T-helper 1 cell treated with Interleukin-12 subunit alpha and Interleukin-12 subunit beta and Interleukin-4 antibody, amounts not matched to agents 30 ng/mL and 1 ng/mL, for 36 hours (primary cell): ENCODE measurements at regions not wholly inside any gene's neighbourhood (a gene's known extent, or its start where the extent isn't known, plus 50 kb on each side); places are given as distances from the start of the nearest gene placed in this dataset.
"Not testable (repeated sequence)": the region's sequence is repeated elsewhere in the genome, so short reads cannot be mapped to it uniquely, and the experiment has no call there.

Source experiments
- intact Hi-C: fragments of 100-400 bp; cut with micrococcal nuclease; formaldehyde crosslinking; loops from one replicate; pipeline ENCODE4 v1.15.1; 2024

GRCh38 chr4:149870008-149870407 lies 54.4 kb upstream of the IQCM start:
- intact Hi-C loops: no loop called here

GRCh38 chr4:149881744-149882143 lies 66.1 kb upstream of the IQCM start:
- intact Hi-C loops: no loop called here

DNA sequence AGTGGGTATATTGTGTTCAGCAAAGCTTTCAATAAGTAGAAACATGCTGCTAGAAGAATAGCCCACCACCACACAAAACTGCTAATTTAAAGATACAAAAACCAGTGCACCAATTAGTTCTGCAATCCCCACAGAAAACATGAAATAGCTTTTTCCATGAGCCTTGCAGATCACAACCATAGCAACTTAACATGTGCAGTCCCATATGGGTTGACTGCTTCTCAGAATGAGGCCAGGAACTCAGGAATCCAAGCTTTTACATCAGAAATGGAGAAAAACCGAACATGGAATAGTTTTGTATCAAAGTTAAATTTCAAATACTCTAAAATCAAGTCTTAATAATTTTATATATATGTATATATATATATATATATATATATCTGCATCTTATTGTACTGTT lies 66.6 kb upstream of the IQCM start:
- intact Hi-C loops: no loop called here

- intact Hi-C loops: no loop called here
Observed at GRCh38 chr4:149884046-149884445, 68.4 kb upstream of the IQCM start.

- intact Hi-C loops: no loop called here
Observed at GRCh38 chr4:149884529-149885181, 69.0 kb upstream of the IQCM start.

GRCh38 chr4:149885896-149886295 lies 70.3 kb upstream of the IQCM start:
- intact Hi-C loops: no loop called here

GRCh38 chr4:149886786-149887490 lies 71.3 kb upstream of the IQCM start:
- intact Hi-C loops: no loop called here

GRCh38 chr4:149889991-149890390 lies 74.3 kb upstream of the IQCM start:
- intact Hi-C loops: no loop called here

DNA sequence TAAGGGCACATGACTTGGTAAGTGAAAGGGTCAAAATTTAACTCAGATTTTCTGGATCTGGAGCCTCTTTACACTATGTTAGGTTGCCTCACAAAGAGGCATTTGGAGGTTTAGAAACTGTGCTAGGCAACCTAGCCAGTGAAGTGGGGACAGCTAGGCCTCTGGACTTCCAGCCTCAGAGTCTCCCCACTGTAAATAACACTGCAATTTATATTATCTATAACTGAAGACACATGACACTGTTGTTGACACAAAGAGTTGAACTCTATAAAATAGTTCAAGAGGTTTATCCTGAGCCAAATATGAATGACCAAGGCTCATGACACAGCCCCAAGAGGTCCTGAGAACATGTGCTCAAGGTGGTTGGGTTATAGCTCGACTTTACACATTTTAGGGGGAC lies 74.9 kb upstream of the IQCM start:
- intact Hi-C loops: no loop called here

DNA sequence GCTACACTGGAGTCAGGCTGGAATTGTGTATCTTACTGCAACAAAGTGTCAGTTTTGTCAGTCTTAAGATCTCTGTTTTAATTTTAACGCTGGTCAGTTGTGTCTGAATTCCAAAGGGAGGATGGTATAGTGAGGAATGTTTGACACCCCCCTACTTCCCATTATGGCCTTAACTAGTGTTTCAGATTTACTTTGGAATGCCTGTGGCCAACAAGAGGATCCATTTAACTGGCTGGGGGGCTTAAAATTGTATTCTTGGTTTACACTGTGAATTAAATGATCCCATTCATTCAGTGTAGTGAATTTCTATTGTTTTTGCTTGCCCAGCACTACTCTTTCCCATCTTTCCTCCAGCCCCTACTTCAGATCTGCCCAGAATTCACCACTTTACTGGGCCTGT lies 75.8 kb upstream of the IQCM start:
- intact Hi-C loops: no loop called here

DNA sequence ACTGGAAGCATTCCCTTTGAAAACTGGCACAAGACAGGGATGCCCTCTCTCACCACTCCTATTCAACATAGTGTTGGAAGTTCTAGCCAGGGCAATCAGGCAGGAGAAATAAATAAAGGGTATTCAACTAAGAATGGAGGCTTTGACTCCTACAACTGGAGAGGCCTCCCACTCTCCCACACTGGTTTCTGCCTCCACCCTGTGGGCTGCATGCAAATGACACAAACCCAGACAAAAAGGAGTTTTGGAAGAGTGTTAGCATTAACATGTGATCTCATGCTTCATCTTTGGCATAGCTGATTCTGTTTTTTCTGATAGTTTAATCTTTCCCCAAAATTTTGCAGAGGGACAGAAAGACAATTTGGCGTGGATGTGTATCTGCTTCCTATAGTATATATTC lies 80.8 kb upstream of the IQCM start:
- intact Hi-C loops: no loop called here

- intact Hi-C loops: no loop called here
Observed at GRCh38 chr4:149897783-149898182, 82.1 kb upstream of the IQCM start.

DNA sequence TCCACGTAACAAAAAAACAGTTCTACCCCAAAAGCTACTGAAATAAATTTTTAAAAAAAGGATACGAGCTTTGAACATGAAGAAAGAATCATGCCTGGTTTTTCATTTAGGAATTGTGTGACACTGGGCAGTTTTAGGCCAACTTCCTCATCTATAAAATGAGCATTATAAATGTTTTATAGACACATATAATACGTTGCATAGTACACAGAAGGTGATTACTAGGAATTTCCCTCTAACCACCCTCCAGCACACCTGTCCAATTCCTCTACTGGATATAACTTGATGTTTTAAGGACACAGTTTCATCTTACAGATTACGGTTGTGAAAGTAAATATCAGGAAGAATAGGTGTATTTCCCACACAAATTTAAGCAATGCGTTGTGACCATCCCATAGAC lies 85.5 kb upstream of the IQCM start:
- intact Hi-C loops: no loop called here

DNA sequence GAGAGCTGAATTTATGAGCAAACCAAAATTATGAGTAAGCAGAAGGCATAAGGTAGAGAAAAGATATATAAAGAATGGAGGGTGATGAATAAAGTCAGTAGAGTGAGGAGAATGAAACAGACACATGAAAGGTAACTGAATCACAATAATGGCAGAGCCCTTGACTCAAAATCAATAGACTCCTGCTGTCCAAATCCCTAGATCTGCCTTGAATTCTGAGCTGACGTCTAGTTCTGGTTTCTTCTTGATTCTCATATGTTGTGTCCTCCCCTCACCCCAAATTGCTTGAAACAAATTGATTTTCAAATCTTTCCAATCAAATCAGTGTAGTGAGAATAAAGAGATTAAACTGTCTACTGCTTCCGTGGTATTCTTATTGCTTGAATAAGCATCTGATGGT lies 86.6 kb upstream of the IQCM start:
- intact Hi-C loops: no loop called here

DNA sequence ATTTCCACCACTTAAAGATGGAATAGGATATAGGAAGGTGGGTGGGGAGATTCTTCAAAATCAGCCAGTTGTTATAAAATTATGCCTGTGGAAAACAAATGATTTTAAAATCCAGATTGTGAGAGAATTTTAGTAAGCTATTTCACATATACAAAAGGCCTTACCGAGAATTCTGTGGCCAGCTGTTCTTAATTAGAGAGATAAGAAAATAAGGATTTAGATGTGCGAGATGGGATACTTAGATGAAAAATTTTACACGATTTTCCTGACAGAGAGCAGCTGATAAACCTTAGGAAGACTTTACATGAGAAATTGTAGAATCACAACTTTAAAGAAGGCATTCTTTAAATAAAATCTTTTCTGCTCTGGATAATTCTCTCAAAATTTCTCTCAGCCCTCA lies 94.5 kb upstream of the IQCM start:
- intact Hi-C loops: loop anchor here (2.0 kb wide), 1 partner anchor 957 kb away; no protein-coding TSS in a partner anchor

GRCh38 chr4:149910604-149911350 lies 95.1 kb upstream of the IQCM start:
- intact Hi-C loops: loop anchor here (2.0 kb wide), 1 partner anchor 956 kb away; no protein-coding TSS in a partner anchor

DNA sequence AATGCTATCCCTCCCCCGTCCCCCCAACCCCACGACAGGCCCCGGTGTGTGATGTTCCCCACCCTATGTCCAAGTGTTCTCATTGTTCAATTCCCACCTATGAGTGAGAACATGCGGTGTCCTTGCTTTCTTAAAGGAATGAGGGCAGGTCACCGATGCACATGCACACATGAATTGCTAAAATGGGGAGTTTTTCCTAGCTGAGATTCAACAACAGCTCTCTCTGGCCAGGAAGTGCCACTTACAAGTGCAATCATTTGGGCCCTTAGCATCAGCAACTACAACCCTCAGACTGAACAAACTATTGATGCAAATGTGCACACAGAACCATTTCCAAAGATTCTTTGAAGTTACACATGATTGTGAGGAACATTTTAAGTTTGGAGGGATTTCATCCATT lies 95.7 kb upstream of the IQCM start:
- intact Hi-C loops: loop anchor here (2.0 kb wide), 1 partner anchor 955 kb away; no protein-coding TSS in a partner anchor

GRCh38 chr4:149912000-149912399 lies 96.4 kb upstream of the IQCM start:
- intact Hi-C loops: loop anchor here (2.0 kb wide), 1 partner anchor 955 kb away; no protein-coding TSS in a partner anchor

GRCh38 chr4:149914119-149915115 lies 98.8 kb upstream of the IQCM start:
- intact Hi-C loops: no loop called here

GRCh38 chr4:149915735-149916134 lies 100.1 kb upstream of the IQCM start:
- intact Hi-C loops: not testable (repeated sequence)

GRCh38 chr4:149923736-149924135 lies 108.1 kb upstream of the IQCM start:
- intact Hi-C loops: no loop called here
